Thyroid gland (tissue), 4 donors: ENCODE measurements at regions not wholly inside any gene's neighbourhood (a gene's known extent, or its start where the extent isn't known, plus 50 kb on each side); places are given as distances from the start of the nearest gene placed in this dataset.
"Not testable (repeated sequence)": the region's sequence is repeated elsewhere in the genome, so short reads cannot be mapped to it uniquely, and the experiment has no call there.

ENCODE experiments used
- POLR2A ChIP-seq, 2 donors: fragments of 450-650 bp; IDR thresholded peaks; one replicate each; pipeline ENCODE4 v1.6.1; 2017; ENCODE audit warnings: antibody characterized with exemption in 2 of 2, mild to moderate bottlenecking in 2 of 2, moderate library complexity in 1 of 2
- TF ChIP-seq, protein P1 (sequence below), 6 experiments: fragments of 200-600 bp in 3 of 6; fragments of 450-650 bp in 3 of 6; sonication (generic) in 3 of 6; IDR thresholded peaks; one replicate each; pipeline ENCODE4 v1.5.1; 2016 to 2019; ENCODE audit warnings: antibody characterized with exemption in 6 of 6, mild to moderate bottlenecking in 2 of 6, inconsistent platforms in 1 of 6, moderate library complexity in 1 of 6

DNA sequence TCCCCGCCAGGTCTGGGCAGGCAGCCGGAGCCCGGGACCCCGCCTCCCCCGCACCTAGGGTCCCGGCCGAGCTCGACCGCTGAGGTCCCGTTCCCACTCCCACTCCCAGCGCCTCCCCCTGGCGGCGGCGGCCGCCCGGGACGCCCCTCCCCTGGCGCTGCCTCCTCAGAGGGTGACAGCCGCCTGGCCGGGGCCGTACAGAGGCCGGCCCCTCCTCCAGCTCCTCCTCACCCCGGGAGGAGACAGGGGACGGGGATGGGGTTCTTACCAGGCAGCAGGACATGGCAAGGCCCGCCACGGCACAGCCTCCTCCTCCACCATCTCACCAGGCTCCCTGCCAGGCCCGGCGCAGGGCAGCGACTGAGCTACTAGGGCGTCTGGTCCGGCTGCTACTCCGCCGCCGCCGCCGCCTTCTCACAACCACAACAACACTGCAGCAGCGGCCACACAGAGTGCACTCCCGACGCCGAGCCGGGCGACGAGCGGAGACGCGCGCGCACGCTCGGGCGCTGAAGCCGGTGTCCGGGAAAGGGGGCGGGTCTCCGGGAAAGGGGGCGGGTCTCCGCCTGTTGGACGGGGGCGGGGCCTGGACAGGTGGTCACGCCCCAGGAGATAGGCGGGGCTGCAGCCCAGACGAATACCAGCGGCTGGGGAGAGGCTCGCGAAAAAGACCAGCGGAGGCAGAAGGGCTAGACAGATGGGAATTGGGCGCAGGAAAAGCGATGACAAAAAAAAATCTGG, 115.4 kb downstream of the POTEB3 start:
- TF ChIP-seq, protein P1, sequence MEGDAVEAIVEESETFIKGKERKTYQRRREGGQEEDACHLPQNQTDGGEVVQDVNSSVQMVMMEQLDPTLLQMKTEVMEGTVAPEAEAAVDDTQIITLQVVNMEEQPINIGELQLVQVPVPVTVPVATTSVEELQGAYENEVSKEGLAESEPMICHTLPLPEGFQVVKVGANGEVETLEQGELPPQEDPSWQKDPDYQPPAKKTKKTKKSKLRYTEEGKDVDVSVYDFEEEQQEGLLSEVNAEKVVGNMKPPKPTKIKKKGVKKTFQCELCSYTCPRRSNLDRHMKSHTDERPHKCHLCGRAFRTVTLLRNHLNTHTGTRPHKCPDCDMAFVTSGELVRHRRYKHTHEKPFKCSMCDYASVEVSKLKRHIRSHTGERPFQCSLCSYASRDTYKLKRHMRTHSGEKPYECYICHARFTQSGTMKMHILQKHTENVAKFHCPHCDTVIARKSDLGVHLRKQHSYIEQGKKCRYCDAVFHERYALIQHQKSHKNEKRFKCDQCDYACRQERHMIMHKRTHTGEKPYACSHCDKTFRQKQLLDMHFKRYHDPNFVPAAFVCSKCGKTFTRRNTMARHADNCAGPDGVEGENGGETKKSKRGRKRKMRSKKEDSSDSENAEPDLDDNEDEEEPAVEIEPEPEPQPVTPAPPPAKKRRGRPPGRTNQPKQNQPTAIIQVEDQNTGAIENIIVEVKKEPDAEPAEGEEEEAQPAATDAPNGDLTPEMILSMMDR (IDR thresholded peaks at IDR 0.05) = not testable (repeated sequence)
- TF ChIP-seq POLR2A (IDR thresholded peaks at IDR 0.05) = not testable (repeated sequence)
